Right renal cortex interstitium (tissue), 3 donors: ENCODE measurements at regions not wholly inside any gene's neighbourhood (a gene's known extent, or its start where the extent isn't known, plus 50 kb on each side); places are given as distances from the start of the nearest gene placed in this dataset.
"Not testable (repeated sequence)": the region's sequence is repeated elsewhere in the genome, so short reads cannot be mapped to it uniquely, and the experiment has no call there.

Source experiments
- DNase-seq, 3 donors: peaks; one replicate each; pipeline ENCODE4 v3.0.0-alpha.2; 2013; ENCODE audit warnings: low read depth in 3 of 3, low spot score in 2 of 3

DNA sequence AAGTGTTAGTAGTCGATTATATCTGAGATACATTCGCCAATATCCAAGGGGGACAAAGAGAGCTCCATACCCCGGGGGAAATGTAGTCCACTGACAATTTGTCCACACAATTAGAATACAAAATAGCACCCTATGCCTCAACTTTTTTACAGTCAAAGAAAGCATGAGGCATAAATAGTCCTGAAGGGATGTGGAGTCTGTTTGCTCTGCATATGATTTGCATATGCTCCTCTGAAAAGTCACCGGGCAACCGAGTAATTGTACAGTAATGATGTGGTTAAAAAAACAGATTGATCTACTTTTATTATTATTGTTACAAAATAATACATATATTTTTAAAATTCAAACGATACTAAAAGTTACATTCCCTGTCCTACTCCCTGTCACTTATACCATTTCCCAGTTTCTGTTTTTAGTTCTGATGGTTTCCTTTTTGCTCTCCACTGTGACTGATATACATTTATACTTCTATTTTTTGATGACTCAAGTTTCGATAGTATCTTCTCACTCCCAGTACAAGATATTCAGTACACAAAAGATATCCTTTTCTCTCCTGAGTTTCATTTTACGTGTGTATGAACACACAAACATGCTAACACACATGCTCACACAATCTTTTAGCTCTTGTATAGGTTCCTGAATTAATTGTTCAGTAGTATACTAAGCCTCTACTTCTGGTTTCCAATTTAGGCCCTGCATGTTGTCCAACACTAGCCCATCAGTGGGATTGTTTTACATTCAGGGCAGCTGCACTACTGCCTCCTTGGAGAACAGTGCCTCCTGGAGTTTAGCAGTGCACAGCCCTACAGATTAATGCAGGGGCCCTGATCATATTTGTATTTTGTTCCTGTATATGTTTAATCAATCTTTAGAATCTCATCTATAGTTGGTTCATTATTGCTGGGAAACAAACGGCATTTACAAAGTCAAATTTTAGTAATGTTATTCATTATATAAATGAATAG lies 130.9 kb downstream of the TES start:
- no peak for DNase-seq

DNA sequence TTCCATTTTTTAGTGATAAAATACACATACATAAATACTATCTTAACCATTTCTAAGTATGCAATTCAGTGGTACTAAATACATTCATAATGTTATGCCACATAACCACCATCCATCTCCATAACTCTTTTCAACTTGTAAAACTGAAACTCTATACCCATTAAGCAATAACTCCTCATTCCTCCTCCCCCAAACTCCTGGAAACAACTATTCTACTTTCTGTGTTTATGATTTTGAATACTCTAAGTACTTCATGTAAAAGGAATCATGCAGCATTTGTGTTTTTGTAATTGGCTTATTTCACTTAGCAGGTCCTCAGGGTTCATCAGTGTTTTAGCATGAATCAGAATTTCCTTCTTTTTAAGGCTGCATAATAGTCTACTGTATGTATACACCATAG lies 131.8 kb downstream of the TES start:
- DNase-seq = no peak

DNA sequence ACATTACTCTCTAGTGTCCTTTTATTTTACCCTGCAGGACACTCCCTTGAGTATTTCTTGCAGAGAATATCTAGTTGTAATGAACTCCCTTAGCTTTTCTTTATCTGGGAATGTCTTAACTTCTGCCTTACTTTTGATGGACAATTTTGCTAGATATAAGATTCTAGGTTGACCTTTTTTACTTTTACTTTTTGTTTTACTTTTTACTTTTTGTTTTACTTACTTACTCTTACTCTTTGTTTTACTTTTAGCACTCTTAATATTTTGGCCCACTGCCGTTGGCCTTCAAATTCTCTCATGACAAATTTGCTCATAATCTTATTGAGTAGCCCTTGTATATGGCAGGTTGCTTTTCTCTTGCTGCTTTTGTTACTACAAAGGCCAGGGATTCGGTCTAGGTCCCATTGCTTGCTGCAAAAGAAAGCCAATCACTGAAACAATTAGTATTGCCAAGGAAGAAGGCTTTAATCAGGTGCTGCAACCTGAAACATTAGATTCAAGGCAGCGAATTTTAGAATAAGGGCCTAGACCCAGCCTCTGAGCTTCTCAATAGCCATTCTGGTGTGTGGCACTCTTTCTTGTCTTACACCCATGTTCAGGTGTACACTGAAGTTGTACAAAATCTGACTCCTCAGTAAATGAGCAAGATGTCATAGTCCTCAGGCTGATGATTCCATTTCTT lies 137.0 kb downstream of the TES start:
- DNase-seq = no peak

DNA sequence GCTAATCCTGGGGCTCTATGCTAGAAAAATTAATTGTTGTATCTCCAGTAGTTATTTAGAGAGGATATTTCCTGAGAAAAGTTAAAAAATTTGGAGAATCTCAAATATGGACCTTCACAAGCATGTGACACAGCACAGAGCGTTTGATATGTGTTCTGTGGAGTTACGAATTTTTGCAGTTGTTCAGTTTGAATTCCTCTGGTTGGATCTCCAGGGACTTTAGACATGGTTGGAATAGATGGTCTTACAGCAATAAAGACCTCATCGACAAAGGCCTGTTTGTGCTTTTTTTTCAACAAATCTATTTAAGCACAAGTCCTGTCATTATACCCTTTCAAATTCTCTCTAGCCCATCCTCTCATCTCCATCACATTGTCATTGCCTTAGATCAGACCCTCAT lies 138.0 kb downstream of the TES start:
- DNase-seq = no peak

DNA sequence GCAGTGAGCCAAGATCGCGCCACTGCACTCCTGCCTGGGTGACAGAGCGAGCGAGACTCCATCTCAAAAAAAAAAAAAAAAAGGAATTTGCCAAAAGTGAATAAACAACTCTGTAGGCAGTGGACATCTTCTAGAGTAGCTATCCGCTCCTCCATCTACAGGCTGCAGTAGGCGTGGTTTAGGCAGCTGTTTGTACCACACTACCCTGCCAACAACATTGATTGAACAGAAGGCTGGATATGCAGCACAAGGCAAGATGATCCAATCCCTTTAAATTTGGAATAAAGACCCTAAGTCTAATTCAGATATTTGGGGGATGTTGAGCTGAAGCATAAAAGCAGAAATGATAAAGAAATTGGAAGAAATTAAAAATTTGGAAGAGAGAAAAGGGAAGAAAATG lies 141.6 kb downstream of the TES start:
- no peak for DNase-seq

DNA sequence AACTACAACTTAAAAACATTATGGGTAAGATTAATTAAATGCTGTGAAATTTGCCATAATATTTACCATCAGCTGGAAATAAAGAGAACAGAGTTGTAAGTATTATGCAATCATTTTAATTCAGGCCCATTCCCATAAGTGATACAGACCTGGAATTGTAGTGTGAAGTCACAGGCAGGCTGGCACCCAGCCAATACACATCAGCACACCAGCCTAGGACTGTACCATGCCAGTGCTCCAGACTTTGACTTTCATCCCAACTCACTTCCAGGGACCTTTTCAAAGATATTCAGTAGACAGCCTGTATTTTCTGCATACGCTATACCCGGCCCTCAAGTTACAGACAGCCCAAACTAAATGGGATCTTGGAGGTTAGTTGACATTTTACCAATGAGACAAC lies 143.3 kb downstream of the TES start:
- no peak for DNase-seq

DNA sequence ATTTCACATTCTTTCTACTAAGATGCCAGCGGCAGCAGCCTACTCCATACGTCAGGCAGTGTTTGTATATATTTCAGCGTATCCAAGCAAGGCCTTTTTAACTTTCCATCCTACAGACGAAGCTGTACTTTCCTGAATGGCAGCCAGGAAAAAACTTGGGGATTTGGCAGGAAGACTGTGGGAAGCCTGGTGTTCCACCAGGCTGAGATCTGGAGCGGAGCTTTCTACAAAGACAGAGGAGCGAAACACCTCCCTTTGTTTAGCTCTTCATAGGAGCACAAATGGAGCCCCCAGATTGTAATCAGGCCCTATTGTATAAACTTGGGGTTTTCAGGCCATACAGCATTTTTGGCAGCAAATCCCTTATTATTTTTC lies 143.8 kb downstream of the TES start:
- no peak for DNase-seq

DNA sequence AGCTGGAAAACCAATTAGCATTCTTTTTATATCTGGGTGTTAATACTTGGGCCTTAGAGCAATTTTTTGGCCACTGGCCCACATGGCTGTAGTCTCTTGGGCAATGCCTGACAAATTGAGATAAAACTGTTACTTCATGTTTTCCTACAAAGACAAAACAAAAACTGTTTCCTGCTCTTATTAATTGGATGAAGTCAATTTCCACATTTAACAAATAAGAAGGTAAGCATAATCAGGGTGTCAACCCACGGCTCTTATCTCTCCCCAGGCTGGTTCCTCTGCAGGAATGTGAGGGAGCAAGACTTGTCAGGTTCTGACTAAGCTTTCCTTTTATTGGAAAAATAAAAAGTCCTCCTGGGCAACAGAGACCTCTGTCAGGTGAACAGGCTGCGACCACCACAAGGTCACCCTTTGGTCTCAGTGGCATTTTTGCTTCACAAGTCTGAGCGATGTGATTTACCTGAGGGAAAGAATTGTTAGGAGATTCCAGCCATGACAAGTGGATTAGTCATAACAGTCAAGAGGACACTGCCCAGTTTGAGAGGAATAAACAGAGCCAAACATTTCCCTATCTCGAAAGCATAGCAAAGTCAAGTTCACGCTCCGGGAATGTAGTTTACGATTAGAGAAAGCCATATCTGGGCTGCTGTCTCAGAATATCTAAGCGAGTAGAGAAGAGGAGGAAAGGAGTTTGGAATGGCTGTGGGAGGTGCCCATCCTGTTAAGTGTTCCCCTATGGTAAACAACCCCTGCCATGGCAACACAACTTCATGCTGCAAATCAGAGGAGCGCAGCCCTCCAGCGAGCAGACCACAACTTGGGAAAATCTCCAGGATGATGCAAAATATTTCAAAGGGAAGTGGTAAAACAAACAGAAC lies 144.4 kb downstream of the TES start:
- peak; percentile 49 to 69 (median 50) for DNase-seq

DNA sequence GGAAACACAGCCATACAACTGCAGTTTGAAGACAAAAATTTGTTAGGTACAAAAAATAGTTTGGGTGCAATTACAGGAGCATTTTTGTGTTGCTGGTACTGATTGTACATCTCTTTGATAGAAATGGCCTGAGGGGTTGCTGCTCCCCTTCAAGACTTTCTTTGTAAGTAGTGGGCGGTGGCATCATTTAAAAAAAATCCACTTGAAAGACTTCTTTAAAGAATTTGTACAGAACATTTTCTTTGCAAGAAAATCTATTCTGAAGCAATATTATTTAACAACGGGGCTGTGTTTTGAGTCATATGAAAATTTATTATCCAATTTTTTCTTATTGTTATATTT lies 144.1 kb upstream of the CAV2 start:
- DNase-seq = no peak

DNA sequence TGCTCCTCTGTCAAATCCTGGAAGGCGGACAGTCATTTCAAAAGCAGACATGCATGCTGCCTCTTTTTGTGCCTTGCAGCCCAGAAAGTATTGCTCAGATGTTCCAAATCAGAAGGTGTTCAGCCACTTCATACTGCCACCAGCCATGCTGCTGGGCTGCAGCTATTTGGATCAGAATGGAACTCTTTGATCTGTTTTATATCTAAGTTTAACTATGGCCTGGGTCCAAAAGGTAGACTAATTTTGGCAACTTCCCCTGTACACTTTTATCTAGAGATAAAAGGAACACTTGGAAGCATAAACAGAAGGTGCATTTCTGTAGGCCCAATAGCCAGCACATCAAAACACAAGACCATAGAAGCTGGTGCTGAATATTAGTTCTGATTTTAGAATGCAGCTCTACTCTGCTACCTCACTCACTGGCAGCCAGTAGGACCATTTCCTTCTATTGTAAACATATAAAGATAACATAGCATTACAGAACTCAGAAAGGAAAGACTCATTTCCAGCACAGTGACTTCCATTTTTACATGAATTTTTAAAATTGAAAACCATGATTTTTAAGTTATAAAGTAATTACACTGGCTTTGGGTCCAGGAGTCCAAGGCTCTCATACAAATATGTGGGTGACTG lies 143.1 kb upstream of the CAV2 start:
- no peak for DNase-seq

DNA sequence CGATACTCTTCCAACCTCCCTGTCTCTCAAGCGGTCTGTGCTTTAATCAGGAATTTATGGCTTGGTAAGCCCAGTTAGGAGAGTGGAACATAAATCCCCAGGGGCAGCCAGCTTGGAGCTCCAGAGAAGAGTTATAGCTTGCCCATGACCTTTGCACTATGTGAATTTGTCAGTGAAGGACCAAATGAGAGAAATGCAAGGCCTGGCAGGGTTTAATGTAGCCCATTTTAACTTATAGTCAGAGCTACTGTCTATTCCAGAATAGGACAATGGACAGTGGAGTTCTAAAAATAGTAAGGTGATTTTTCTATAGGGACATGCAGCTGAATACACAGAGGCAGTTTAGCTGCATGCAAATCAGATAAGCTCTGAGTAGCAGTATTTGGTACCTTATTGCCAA lies 142.6 kb upstream of the CAV2 start:
- DNase-seq = peak in 2 of 3 donors; percentile 47 to 72

DNA sequence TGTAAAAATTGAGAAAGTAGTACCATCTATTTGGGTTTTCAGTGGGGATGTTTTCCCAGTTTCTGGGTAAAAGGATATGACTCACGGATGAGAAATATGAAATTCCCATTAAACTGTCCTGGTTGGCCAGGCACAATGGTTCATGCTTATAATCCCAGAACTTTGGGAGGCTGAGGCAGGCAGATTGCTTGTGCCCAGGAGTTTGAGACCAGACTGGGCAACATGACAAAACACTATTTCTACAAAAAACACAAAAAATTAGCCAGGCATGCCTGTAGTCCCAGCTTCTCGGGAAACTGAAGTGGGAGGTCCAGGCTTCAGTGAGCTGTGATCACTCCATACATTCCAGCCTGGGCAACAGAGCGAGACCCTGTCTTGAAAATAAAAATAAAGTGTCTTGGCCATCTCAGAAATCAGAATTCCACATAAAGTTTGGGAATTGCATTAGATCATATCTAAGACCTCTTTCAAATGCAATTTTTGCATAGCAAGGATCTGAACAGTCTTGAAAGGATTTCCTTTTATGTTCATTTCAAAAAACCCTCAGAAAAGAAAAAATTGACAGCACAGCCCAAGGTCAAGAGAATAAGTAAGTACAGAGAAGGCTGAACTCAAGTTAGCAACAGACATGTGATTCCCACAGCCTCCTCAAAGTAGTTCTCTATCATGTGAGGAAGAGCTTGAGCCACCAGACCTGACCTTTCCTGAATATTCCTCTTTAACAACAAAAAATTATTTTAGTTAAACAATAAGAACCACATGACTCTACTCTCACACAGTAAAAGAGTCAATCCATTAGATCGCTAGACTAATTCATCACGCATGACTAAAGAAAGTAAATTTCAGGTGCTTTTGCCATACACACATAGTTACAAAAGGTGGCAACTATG lies 141.5 kb upstream of the CAV2 start:
- no peak for DNase-seq

DNA sequence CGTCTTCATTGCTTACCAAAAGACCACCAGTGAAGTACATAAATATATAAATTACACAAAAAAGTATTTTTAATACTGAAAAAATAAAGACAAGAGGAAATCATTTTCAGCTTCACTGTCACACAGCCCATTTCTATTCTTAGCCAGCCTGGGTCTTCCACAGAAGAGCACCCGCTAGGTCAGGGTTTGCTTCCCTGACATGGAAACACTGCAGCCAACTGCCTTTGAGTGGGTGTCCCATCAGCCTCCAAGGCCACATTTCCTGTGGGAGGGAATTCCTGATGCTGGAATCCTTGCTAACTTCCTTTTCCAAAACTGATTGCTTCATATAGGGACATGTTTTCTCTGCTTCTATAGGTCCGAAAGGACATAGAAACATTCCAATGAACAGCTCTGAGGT lies 137.8 kb upstream of the CAV2 start:
- no peak for DNase-seq

DNA sequence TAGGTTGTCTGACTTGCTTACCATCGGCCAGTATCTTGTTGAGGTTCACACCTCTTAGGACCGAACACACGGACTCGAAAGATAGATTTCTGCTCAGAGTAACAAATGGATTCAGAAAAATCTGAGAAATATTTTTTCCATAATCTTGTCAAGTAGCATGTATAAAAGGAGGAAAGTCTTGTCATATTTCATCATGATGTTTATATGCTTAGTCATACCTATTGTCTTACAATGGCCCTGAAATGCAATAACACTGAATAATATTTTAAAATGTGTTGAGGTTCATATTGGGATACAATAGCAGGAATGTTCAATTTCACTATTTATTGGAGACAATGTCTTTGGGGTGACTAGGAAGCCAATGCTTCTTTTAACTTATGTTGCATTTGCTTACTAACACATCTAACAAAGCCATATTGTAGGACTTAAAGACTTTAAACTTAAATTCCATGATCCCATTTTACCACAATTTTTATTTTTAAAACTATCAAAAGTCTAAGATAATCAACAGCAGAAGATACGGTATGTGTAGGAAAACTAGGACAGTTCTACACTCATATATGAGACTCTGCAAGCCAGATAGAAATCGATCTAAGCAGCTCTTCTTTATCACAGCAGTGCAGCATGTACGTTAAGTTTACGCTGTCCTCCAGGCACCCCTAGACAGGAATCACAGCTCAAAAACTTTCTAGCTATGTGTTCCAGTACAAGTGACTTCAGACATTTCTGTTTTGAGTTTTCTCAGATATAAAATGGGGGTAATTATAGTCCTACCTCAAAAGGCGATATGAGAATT lies 135.7 kb upstream of the CAV2 start:
- DNase-seq = no peak

DNA sequence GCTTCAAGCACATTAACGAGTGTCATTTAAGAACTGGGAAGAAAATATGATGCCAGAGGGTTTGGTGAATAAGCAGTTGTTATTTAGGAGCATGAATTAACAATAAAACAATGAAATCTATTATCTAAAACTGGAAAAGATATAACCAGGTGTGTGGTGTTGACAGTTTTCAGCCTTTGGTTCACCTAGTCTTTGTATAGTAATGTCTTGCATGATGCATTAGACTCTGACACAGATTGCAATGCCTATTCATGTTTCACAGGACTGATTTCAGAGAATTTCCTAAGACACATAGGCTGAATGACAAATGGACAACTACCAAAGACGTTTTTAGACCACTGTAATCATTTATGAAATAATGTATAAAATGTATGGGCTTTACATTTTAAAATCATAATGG lies 135.1 kb upstream of the CAV2 start:
- DNase-seq = no peak

DNA sequence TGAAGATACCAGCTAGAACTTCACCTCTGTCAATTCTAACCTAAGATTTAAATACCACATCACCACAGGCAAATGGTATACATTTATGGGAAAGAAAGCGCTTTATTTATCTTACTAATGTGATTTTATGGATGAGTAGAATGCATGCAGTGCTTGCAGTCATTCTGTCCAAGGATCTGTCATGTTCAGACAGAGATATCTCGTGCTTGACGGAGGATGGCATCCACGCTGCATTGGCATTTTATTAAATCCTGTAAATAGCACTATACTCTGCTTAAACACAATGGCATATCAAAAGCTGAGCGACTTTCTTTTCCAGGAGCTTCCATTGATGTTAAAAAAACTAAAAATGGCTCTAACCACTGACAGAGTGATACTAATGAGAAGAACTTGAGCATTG lies 133.7 kb upstream of the CAV2 start:
- DNase-seq = no peak

DNA sequence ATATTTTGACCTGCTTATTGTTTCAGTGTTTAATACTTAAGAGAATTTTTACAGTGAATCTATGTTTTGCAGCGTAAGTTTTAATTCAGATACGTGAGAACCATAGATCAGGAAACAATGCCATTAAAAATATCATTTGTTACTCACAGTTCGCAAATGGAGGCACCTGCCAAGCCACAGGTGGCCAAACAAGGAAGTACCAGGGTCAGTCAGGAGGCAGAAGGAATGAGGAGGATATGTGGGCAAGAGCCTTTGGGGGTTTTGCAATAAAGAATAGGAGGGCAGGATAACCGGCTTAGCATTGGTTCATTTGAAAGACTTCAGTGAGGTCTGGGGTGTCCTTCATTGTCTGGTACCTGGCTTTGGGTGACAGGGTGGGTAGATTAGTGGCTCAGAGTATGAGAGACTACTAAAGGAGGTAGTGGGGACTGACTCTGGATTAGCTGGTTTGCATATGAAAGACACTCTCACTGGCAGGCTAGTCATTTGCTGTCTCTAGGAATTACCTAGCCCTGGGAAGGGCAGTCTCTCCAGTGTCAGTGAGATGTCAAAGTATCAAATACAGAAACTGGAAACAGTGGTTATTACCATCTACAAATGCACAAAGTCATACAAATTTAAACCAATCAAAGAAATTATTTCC lies 132.2 kb upstream of the CAV2 start:
- no peak for DNase-seq

DNA sequence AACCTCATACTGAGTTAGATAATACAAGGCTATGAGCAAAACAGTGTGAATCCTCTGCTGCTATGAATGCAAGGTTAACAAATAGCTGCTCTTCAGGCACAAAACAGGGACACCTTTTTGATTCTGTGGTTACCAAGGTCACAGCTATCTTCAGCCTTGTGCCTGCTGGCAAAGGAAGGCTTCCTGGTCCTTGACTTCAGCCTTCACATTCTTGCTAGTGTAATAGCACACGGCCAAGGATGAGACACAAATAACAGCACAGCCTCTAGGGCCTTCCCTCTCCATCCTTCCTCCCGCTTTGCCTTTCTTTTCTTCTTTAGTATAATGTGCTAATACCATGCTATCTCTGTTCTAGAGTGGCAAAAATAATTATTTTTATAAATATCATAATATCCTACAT lies 130.6 kb upstream of the CAV2 start:
- DNase-seq = no peak

DNA sequence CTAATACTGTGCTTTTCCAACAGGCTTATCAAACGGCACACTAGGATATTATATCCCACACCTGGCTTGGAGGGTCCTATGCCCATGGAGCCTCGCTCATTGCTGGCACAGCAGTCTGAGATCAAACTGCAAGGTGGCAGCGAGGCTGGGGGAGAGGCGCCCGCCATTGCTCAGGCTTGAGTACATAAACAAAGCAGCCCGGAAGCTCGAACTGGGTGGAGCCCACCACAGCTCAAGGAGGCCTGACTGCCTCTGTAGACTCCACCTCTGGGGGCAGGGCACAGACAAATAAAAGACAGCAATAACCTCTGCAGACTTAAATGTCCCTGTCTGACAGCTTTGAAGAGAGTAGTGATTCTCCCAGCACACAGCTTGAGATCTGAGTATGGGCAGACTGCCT lies 128.0 kb upstream of the CAV2 start:
- not testable (repeated sequence) for DNase-seq
